Spleen (tissue), 7 donors: ENCODE measurements at regions not wholly inside any gene's neighbourhood (a gene's known extent, or its start where the extent isn't known, plus 50 kb on each side); places are given as distances from the start of the nearest gene placed in this dataset.

Experiments
- CTCF ChIP-seq, 11 experiments: fragments of 200-600 bp in 7 of 11; fragments of 450-650 bp in 4 of 11; sonication (generic) in 4 of 11; IDR thresholded peaks in 8 of 11; conservative IDR thresholded peaks in 3 of 11; 1 replicate in 7 of 11; 2 replicates in 4 of 11; pipeline versions ENCODE4 v1.4.0 to v1.8.0; 2016 to 2021; ENCODE audit warnings: antibody characterized with exemption in 11 of 11, inconsistent platforms in 4 of 11, mild to moderate bottlenecking in 1 of 11
- POLR2A ChIP-seq, 3 donors: fragments of 450-650 bp; IDR thresholded peaks; one replicate each; pipeline ENCODE4 v1.5.1; 2017; ENCODE audit warnings: antibody characterized with exemption in 3 of 3, mild to moderate bottlenecking in 1 of 3
- POLR2AphosphoS5 ChIP-seq, 3 donors: sonication (generic); formaldehyde crosslinking; IDR thresholded peaks; one replicate each; pipeline ENCODE4 v1.5.1; 2017; ENCODE audit warnings: antibody characterized with exemption in 3 of 3
- donor health status: DM: no; HTN: no; CAD: no; lungs with moderate emphysema.
- donor health status: DM: no; HTN: no; CAD: no.
- donor health status: DM: no; HTN: no; CAD: no.

- TF ChIP-seq POLR2AphosphoS5 (IDR thresholded peaks at IDR 0.05) (no peak), CTCF (IDR thresholded peaks at IDR 0.05 in 8 of 11, conservative IDR thresholded peaks at IDR 0.05 in 3 of 11) (no peak), POLR2A (IDR thresholded peaks at IDR 0.05) (no peak)
Measured at GRCh38 chr6:92667843-92668242, 751.5 kb downstream of the EPHA7 start.
